Effector memory CD4-positive, alpha-beta T cell (primary cell): ENCODE measurements at regions not wholly inside any gene's neighbourhood (a gene's known extent, or its start where the extent isn't known, plus 50 kb on each side); places are given as distances from the start of the nearest gene placed in this dataset.
"Not testable (repeated sequence)": the region's sequence is repeated elsewhere in the genome, so short reads cannot be mapped to it uniquely, and the experiment has no call there.

ENCODE experiments used
- DNase-seq, 3 donors: peaks; one replicate each; pipeline ENCODE4 v3.0.0-alpha.2; 2020
- H3K27ac ChIP-seq: 2 replicates; pipeline ENCODE4 v1.7.0; 2013; ENCODE audit warnings: mild to moderate bottlenecking, low read length, moderate library complexity; ENCODE audit not compliant: insufficient read depth, poor library complexity, severe bottlenecking
- H3K27me3 ChIP-seq: replicated peaks from 2 replicates; pipeline ENCODE4 v1.7.0; 2013; ENCODE audit warnings: mild to moderate bottlenecking, low read length; ENCODE audit not compliant: insufficient read depth, control insufficient read depth, poor library complexity, severe bottlenecking
- H3K36me3 ChIP-seq: 2 replicates; pipeline ENCODE4 v1.7.0; 2013; ENCODE audit warnings: mild to moderate bottlenecking, low read length, moderate library complexity; ENCODE audit not compliant: control insufficient read depth, insufficient read depth
- H3K4me1 ChIP-seq: 2 replicates; pipeline ENCODE4 v1.7.0; 2013; ENCODE audit warnings: low read length, mild to moderate bottlenecking; ENCODE audit not compliant: control insufficient read depth, insufficient read depth, poor library complexity, severe bottlenecking
- H3K4me3 ChIP-seq: 2 replicates; pipeline ENCODE4 v1.7.0; 2013; ENCODE audit warnings: low read length, low read depth, mild to moderate bottlenecking; ENCODE audit not compliant: insufficient read depth, poor library complexity, severe bottlenecking
- H3K9me3 ChIP-seq: 2 replicates; pipeline ENCODE4 v1.7.0; 2013; ENCODE audit warnings: mild to moderate bottlenecking, low read length, moderate library complexity; ENCODE audit not compliant: control insufficient read depth

- Histone ChIP-seq H3K27ac (peak overlapping the region; percentile 79), H3K36me3 (no peaks in the 10 kb centered on the region), H3K27me3 (no peaks in the 10 kb centered on the region), H3K4me1 (peaks cover 32% of the 10 kb centered on the region), H3K4me3 (no peak overlapping the region), H3K9me3 (no peaks in the 10 kb centered on the region)
- peak; percentile 28 to 59 (median 42) for DNase-seq
These were observed 61.9 kb upstream of the LAS1L start for GRCh38 chrX:65596270-65597034.

DNA sequence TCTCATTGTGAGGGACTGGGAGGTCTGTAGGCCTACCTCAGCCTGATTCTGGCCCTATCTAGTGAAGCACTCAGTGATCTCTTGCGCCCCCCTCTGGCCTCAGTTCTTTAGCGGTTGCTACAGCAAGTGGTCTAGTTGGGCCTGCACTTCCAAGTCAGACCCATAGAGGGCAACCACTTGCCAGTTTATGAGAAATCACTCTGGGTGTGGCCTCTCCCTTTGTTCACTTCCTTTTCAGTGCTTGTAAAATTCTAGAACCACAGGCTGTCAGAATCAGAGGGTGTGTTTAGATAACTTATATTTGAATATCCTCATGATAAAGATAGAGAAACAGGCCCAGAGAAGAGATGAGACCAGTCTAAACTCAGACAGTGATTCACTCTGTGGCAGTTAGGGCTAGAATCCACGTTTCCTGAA lies 60.9 kb upstream of the LAS1L start:
- no peaks in the 10 kb centered on the region for H3K9me3 ChIP-seq
- DNase-seq, result peak; percentile 76 to 82 (median 82)
- H3K27ac ChIP-seq, result peak overlapping the region; percentile 79
- no peaks in the 10 kb centered on the region for H3K36me3 ChIP-seq
- H3K27me3 ChIP-seq, result no peaks in the 10 kb centered on the region
- H3K4me1 ChIP-seq, result peaks cover 24% of the 10 kb centered on the region
- H3K4me3 ChIP-seq, result no peak overlapping the region

DNA sequence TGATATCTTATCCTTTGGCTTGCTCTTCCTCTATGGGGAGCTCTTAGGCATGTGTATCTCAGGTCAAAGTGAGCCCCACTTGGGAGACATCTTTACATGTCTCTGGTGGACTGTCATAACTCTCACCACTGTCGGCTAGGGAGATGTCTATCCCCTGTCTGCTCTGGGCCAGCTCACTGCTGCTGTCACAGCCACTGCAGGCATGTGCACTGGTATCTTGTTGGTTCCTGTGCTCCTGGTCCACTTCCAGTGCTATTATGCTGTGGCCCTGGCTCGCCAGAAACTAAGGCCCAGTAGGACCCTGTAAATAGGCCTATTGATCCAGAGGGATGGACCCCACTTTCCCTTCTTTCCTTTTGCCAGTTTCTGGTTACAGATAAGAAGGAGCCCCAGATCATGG lies 56.6 kb upstream of the LAS1L start:
- Histone ChIP-seq H3K9me3 (no peaks in the 10 kb centered on the region), H3K4me1 (peaks cover 6% of the 10 kb centered on the region), H3K27ac (no peak overlapping the region), H3K4me3 (no peak overlapping the region), H3K36me3 (no peaks in the 10 kb centered on the region), H3K27me3 (no peaks in the 10 kb centered on the region)
- DNase-seq, result no peak

DNA sequence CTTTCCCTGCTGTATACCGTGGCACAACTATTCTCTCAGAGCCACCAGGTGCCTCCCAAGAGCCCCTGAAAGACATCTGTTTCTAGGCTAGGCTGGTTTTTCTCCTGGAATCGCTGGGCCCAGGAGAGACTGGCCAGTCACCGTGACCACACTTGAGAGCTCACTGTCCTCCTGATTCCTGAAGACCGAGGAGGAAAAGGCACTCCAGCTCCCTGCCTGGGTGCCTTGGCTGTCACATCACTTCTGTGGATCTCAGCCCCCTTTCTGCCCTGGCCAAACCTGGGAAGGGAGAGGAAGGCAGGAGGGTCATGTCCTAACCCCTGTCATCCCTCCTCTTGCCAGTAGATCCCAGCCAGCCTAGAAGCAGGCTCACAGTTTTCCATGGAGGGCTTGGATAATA lies 54.7 kb upstream of the LAS1L start:
- DNase-seq, result no peak
- Histone ChIP-seq H3K27ac (no peak overlapping the region), H3K36me3 (no peaks in the 10 kb centered on the region), H3K27me3 (no peaks in the 10 kb centered on the region), H3K4me3 (no peak overlapping the region), H3K9me3 (no peaks in the 10 kb centered on the region), H3K4me1 (no peaks in the 10 kb centered on the region)

- Histone ChIP-seq H3K36me3 (no peaks in the 10 kb centered on the region), H3K27ac (no peak overlapping the region), H3K27me3 (no peaks in the 10 kb centered on the region), H3K4me1 (no peaks in the 10 kb centered on the region), H3K9me3 (no peaks in the 10 kb centered on the region), H3K4me3 (no peak overlapping the region)
- DNase-seq, result no peak
These were observed 54.2 kb upstream of the LAS1L start for GRCh38 chrX:65588795-65589194.

GRCh38 chrX:65587616-65588526 lies 53.3 kb upstream of the LAS1L start:
- Histone ChIP-seq H3K9me3 (no peaks in the 10 kb centered on the region), H3K4me1 (no peaks in the 10 kb centered on the region), H3K36me3 (no peaks in the 10 kb centered on the region), H3K27ac (no peak overlapping the region), H3K4me3 (no peak overlapping the region), H3K27me3 (no peaks in the 10 kb centered on the region)
- DNase-seq, result no peak

DNA sequence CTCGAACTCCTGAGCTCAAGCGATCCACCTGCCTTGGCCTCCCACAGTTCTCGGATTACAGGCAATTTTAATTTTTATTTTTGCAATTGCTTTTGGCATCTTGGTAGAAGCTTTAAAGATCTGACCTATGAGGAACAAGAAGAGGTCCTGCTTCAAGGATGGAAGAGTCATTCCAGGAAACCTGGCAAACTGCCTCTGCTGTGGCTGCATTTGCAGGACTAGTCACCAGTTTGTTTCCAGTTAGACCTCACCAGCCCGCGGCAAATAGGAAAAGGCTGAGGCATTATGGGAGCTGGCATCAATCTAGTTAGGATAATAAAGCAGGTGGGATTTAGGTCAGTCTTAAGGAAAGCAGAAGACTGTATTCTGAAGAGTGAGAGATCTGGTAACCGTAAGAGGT lies 51.9 kb upstream of the LAS1L start:
- no peaks in the 10 kb centered on the region for H3K27me3 ChIP-seq
- H3K4me1 ChIP-seq, result peaks cover 4% of the 10 kb centered on the region
- no peaks in the 10 kb centered on the region for H3K36me3 ChIP-seq
- H3K27ac ChIP-seq, result no peak overlapping the region
- no peak overlapping the region for H3K4me3 ChIP-seq
- DNase-seq, result no peak
- H3K9me3 ChIP-seq, result no peaks in the 10 kb centered on the region

- H3K27ac ChIP-seq, H3K4me1 ChIP-seq, H3K4me3 ChIP-seq, H3K9me3 ChIP-seq, H3K27me3 ChIP-seq, H3K36me3 ChIP-seq, DNase-seq: not testable (repeated sequence)
These were observed 50.6 kb upstream of the LAS1L start for GRCh38 chrX:65585226-65585625.
